ES-I3 (cell line): ENCODE measurements at regions not wholly inside any gene's neighbourhood (a gene's known extent, or its start where the extent isn't known, plus 50 kb on each side); places are given as distances from the start of the nearest gene placed in this dataset.

Experiments
- H3K36me3 ChIP-seq: 2 replicates; pipeline ENCODE4 v1.6.1; 2013; ENCODE audit warnings: mild to moderate bottlenecking, low read length, control low read depth, moderate library complexity; ENCODE audit not compliant: insufficient read depth
- H3K4me1 ChIP-seq: 2 replicates; pipeline ENCODE4 v1.6.1; 2013; ENCODE audit warnings: mild to moderate bottlenecking, control low read depth, low read length; ENCODE audit not compliant: insufficient read depth
- H3K9ac ChIP-seq: 2 replicates; pipeline ENCODE4 v1.6.1; 2013; ENCODE audit warnings: low read depth, mild to moderate bottlenecking, low read length, moderate library complexity
- H3K9me3 ChIP-seq: 2 replicates; pipeline ENCODE4 v1.6.1; 2013; ENCODE audit warnings: mild to moderate bottlenecking, low read length, moderate library complexity; ENCODE audit not compliant: control insufficient read depth, insufficient read depth

DNA sequence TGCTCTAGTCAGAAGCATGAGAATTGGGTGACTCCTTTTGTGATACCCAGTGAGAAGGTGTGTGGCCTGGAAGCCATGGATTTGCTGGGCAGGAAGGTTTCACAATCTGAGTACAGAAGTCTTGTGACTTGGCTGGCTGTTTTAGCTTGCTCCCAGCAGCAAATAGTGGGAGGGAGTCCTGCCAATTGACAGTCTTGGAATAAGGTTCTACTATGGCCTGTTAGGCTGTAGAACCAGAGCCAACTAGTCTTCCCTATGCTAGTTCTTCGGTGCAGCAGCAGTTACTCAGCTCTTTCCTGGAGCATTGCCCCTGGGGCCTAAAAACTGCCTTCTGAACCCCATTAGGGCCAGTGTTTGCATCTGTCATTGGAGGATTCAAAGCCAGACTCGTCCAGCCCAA is 1935.4 kb upstream of the PCDH20 start:
- Histone ChIP-seq H3K36me3 (no peaks in the 10 kb centered on the region), H3K9ac (no peak overlapping the region), H3K4me1 (no peaks in the 10 kb centered on the region), H3K9me3 (no peaks in the 10 kb centered on the region)

DNA sequence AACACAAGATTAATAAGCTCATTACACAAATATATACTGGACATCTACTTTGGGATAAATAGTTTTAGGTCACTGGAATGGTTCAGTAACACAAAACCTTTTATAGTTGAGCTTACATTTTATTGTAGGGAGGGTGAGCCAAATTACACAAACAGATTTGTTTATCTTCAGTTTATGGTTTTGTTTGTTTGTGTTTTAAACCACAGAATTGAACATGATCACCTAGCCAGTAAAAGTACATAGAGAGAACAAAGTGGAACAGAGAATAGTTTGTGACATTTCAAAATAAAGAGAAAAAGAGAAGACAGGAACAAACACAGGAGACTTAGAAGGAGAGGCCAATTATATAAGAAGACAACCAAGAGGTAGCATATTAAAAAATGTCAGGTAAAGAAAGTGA is 1930.2 kb upstream of the PCDH20 start:
- H3K9me3 ChIP-seq: no peaks in the 10 kb centered on the region
- no peaks in the 10 kb centered on the region for H3K4me1 ChIP-seq

DNA sequence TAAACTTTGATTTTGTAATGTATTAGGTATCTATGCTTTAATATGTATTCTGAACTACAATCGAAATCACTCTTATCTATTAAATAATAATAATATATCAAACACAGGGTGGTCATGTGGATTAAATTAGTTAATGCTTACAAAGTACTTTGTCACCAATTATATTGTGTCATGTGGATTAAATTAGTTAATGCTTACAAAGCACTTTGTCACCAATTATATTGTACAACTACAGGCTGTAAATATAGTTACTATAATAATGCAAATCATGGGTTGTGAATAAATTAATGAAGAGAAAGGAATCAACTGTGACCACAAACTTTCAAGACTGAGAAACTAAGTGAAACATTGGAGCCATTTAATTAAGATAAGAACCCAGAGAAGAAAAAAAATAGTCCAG is 1929.1 kb upstream of the PCDH20 start:
- H3K9ac ChIP-seq: no peak overlapping the region
- H3K36me3 ChIP-seq: no peaks in the 10 kb centered on the region
- H3K9me3 ChIP-seq: no peaks in the 10 kb centered on the region
- H3K4me1 ChIP-seq: no peaks in the 10 kb centered on the region

More for the DNA sequence above, 1930.2 kb upstream of the PCDH20 start:
- no peaks in the 10 kb centered on the region for H3K36me3 ChIP-seq
- no peak overlapping the region for H3K9ac ChIP-seq

DNA sequence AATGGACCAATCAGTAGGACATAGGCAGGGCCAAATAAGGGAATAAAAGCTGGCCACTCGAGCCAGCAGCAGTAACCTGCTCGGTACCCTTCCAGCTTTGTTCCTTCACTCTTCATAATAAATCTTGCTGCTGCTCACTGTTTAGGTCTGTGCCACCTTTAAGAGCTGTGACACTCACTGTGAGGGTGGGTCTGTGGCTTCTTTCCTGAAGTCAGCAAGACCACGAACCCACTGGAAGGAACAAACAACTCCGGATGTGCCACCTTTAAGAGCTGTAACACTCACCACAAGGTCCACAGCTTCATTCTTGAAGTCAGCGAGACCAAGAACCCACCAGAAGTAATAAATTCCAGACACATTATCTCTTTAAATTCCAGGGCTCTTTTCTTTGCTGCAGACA is 1922.3 kb upstream of the PCDH20 start:
- H3K4me1 ChIP-seq: no peaks in the 10 kb centered on the region
- H3K9ac ChIP-seq: no peak overlapping the region
- H3K36me3 ChIP-seq: no peaks in the 10 kb centered on the region
- no peaks in the 10 kb centered on the region; the same call in 1 of the 2 replicates for H3K9me3 ChIP-seq

DNA sequence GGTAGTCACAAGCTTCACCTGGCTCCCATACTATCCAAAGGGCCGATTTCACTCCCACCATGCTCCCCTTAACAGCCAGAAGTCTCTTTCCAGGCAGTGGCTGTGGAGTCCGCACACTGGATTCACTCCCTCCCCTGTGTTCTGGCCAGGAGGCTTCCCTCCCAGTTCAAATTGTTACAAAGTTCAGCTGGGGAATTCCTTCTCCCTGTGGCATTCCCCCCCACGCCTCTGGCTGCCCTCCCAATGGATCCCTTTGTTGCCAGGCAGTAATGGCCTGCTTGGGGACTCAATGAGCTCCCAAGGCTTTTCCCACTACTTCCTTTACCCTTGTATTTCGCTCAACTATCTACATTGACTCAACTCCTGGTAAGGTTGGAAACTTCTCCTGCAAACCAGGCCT is 1921.4 kb upstream of the PCDH20 start:
- Histone ChIP-seq H3K9me3 (no peaks in the 10 kb centered on the region; the same call in 1 of the 2 replicates), H3K4me1 (no peaks in the 10 kb centered on the region), H3K36me3 (no peaks in the 10 kb centered on the region), H3K9ac (no peak overlapping the region)

DNA sequence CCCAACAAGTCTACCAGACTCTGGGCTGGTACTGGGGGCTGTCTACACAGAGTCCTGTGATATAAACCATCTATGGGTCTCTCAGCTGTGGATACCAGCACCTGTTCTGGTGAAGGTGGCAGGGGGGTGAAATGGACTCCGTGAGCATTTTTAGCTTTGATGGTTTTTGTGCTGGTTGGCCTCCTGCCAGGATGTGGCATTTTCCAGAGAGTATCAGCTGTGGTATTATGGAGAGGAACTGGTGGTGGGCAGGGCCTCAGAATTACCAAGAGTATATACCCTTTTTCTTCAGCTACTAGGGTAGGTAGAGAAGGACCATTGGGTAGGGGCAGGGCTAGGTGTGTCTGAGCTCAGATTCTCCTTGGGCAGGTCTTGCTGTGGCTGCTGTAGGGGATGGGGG is 1920.9 kb upstream of the PCDH20 start:
- no peaks in the 10 kb centered on the region for H3K4me1 ChIP-seq
- H3K36me3 ChIP-seq: no peaks in the 10 kb centered on the region
- no peaks in the 10 kb centered on the region; the same call in 1 of the 2 replicates for H3K9me3 ChIP-seq
- H3K9ac ChIP-seq: no peak overlapping the region

DNA sequence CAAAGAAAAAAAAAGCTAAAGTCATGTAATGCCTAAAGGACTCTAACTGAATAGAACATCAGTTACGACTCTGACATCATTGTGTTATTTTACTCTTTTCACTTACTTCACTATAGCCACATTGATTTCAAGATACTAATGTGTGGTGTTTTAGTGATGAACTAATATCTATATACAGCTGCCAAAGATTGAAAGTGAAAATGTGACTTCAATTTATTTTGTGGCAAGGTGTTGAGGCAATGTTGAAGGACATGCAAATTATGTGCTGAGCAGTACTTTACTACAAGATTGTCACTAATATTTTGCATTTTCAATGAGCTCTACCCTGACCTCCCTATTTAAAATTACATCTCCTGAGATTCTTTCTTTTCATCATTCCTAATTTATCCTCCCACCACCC is 1911.9 kb upstream of the PCDH20 start:
- Histone ChIP-seq H3K9me3 (no peaks in the 10 kb centered on the region), H3K4me1 (no peaks in the 10 kb centered on the region), H3K36me3 (no peaks in the 10 kb centered on the region), H3K9ac (no peak overlapping the region)

DNA sequence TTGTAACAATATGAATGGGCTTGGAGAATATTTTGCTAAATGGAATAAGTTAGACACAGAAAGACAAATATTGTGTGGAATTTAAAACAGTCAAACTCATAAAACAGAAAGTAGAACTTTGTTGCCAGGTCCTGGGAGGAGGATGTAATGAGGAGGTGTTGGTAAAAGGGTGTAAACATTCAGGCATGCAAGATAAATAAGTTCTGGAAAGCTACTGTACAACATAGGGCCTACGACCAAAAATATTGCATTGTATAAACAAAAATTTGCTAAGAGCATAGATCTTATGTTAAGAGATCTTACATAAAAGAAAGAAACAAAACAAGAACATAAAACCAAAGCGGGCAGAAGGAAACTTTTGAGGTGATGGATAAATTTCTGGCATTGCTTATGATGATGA is 1907.8 kb upstream of the PCDH20 start:
- Histone ChIP-seq H3K9ac (no peak overlapping the region), H3K9me3 (no peaks in the 10 kb centered on the region), H3K4me1 (no peaks in the 10 kb centered on the region), H3K36me3 (no peaks in the 10 kb centered on the region)

DNA sequence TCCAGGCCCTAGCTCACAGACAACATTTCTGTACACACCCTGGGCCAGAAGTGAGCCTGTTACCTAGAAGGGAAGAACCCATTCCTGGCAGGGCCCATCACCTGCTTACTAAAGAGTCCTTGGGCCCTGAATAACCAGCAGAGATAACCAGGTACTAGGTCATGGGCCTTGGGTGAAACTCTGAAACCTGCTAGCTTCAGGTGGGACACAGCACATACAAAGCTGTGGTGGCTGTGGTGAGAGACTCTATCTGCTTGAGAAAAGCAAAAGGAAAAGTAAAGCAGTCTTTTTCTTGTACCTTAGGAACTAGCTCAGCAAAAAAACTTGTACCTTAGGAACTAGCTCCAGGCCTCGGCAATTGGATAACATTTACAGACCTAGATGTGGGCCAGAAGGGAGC is 1895.9 kb upstream of the PCDH20 start:
- Histone ChIP-seq H3K9ac (no peak overlapping the region), H3K9me3 (no peaks in the 10 kb centered on the region), H3K36me3 (no peaks in the 10 kb centered on the region), H3K4me1 (no peaks in the 10 kb centered on the region)

DNA sequence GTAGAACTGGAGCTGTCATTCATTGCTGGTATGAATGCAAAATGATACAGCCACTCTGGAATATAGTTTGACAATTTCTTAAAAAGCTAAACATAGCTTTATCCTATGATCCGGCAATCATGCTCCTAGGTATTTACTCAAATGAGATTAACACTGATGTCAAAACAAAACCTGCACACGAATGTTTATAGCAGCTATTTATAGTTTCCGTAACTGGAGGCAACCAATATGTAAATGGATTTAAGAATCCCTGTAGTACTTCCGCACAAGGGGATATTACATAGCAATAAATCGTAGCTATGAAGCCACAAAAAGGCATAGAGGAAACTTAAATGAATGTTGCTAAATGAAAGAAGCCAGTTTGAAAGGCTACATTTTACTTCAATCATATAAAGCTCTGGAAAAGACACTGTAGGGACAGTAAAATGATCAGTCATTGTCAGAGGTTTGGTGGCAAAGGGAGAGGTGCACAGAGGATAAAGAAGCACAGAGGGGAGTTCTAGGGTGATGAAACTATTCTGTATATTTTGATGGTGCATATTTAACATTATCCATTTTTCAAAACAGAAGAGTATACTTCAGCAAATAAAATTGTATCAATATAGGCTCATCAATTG is 1893.0 kb upstream of the PCDH20 start:
- Histone ChIP-seq H3K9me3 (no peaks in the 10 kb centered on the region), H3K9ac (no peak overlapping the region), H3K36me3 (no peaks in the 10 kb centered on the region), H3K4me1 (no peaks in the 10 kb centered on the region)

DNA sequence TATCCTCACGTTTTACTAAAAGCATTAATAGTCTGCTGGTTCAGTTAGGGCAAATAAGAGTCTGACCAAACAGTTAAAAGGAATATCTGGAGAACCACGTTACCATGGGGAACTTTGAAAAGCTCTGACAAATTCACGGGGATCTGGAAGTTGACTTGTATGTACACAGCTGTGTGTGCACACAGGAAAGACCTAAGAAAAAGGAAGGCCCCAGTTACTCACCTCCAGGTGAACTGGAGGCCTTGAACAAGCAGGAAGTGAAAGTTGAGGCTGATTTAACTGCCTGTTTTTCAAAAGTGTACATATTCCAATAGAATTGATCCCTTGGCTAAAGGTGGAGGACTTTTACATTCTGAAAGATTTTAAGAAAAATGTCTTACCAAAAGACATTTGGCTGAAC is 1891.6 kb upstream of the PCDH20 start:
- Histone ChIP-seq H3K36me3 (no peaks in the 10 kb centered on the region), H3K9me3 (no peaks in the 10 kb centered on the region), H3K9ac (no peak overlapping the region), H3K4me1 (no peaks in the 10 kb centered on the region)

DNA sequence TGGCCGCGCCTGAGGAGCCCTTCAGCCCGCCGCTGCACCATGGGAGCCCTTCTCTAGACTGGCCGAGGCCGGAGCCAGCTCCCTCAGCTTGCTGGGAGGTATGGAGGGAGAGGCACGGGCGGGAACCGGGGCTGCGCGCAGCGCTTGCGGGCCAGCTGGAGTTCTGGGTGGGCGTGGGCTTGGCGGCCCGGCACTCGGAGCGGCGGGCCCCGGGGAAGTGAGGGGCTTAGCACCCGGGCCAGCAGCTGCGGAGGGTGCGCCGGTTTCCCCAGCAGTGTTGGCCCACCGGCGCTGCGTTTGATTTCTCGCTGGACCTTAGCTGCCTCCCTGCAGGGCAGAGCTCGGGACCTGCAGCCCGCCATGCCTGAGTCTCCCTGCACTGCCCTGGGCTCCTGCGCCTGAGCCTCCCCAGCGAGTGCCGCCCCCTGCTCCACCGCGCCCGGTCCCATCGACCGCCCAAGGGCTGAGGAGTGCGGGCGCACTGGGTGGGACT is 1890.0 kb upstream of the PCDH20 start:
- Histone ChIP-seq H3K4me1 (no peaks in the 10 kb centered on the region), H3K9me3 (no peaks in the 10 kb centered on the region), H3K9ac (no peak overlapping the region), H3K36me3 (no peaks in the 10 kb centered on the region)

DNA sequence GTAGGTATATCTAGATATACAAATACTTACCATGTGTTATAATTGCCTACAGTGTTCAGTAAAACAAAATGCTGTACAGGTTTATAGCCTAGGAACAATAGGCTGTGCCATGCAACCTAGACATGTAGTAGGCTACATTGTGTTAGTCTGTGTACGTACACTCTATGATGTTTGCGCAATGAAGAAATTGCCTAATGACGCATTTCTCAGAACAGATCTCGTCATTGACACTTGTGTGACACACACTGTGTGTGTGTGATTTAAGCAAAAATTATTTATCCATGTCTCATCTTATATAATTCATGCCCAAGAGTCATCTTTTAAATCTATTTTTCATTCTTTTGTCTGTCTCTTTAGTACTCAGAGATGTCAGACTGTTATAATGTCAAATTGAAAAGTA is 1888.8 kb upstream of the PCDH20 start:
- Histone ChIP-seq H3K9me3 (no peaks in the 10 kb centered on the region), H3K9ac (no peak overlapping the region), H3K4me1 (no peaks in the 10 kb centered on the region), H3K36me3 (no peaks in the 10 kb centered on the region)

DNA sequence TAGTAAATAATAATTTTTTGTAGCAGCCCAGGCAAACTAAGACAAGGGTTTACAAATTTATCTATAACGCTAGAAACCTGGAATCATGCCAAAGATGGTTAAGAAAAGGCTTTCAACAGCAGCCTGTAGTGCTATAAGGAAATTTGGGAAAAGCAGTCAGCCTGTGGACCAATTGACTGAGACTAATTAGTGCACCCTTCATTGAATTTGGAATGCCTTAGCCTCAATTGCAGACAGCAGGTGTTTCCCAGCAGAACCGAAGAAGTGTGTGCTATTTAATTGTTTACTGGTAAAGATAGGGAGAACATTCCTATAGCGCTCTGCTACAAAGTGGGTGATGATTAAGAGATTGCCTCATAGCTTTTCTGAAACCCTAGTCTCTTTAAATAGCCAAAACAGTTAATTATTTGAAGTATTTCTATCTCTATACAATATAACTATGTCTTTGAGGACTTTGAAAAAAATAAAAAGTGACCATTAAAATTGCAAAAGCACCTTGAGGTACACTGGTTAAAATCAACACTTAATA is 1884.3 kb upstream of the PCDH20 start:
- Histone ChIP-seq H3K4me1 (no peaks in the 10 kb centered on the region), H3K36me3 (no peaks in the 10 kb centered on the region), H3K9me3 (no peaks in the 10 kb centered on the region), H3K9ac (no peak overlapping the region)

DNA sequence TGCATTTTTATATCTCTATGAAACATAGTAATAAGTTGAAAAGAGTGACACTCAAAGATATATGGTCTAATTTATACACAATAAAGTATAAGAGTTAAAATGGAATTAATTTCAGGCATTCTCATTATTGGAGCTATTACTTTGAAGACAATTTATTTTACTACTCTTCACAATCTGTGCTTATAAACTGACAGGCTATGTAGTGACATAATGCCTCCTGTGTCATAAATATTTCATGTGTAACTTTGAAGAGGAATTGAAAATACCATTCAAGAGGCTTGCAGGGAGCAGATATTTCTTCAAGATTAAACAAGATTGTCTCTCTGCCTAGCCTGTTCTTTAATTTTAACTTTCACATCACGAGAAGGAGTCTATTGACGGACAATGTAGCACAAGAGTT is 1881.5 kb upstream of the PCDH20 start:
- Histone ChIP-seq H3K4me1 (no peaks in the 10 kb centered on the region), H3K36me3 (no peaks in the 10 kb centered on the region), H3K9ac (no peak overlapping the region), H3K9me3 (no peaks in the 10 kb centered on the region)
